ENCODE measurements at regions not wholly inside any gene's neighbourhood (a gene's known extent, or its start where the extent isn't known, plus 50 kb on each side); places are given as distances from the start of the nearest gene placed in this dataset.

DNA sequence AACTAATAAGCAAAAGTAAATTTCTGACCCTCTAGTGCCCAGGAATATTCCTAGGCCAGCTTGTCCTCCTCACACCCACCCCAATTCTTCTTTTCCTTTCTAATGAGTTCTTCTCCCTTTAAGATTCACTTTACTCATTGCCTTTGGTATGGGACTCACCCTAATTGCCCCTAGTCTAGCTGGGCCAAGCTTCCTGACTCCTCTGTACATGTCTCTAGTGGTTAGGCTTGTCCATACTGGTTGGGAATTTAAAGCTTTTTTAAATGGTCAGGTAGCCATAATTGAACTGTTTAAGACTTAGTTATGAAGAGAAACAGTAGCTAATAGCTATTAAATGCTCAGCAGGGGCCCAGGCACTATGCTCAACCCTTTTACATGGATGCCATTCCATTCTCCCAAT, 248.2 kb downstream of the C12orf42 start:
- no peaks in the 10 kb centered on the region for H3K4me1 ChIP-seq (ENCODE audit: control insufficient read depth in 2 of 2, insufficient read depth in 2 of 2, low read length in 2 of 2)
- H3K4me3 ChIP-seq (ENCODE audit: low read length in 2 of 2) = no peak overlapping the region
- no peak overlapping the region for H3K27ac ChIP-seq (ENCODE audit: low read depth in 2 of 2, low read length in 2 of 2)
- no peaks in the 10 kb centered on the region for H3K9me3 ChIP-seq (ENCODE audit: control insufficient read depth in 2 of 2, low read length in 2 of 2)
- H3K36me3 ChIP-seq (ENCODE audit: control insufficient read depth in 2 of 2, insufficient read depth in 2 of 2, low read length in 2 of 2) = no peaks in the 10 kb centered on the region
- H3K27me3 ChIP-seq (ENCODE audit: control insufficient read depth in 2 of 2, insufficient read depth in 2 of 2, low read length in 2 of 2) = no peaks in the 10 kb centered on the region
- no peak overlapping the region for H3K9ac ChIP-seq (ENCODE audit: low read depth in 1 of 2, low read length in 2 of 2)

DNA sequence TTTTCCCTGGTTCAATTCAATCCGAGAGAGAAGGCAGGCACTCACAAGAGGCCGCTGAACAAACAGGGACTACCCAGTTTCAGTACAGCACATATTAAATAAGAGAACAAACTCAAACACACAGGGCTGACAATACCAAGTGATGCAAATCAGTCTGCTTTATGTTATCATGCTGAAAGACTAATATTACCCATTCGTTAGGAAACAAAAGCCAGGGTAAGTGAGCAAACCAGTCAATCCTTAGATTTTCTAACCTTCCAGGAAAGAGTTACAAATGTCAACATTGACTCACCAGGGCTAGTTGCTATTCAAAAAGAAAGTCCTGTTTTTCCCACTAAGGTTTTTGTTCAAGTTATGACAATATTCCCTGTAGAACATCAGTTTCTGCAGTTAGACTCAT, 246.2 kb downstream of the C12orf42 start:
- Histone ChIP-seq H3K9ac (ENCODE audit: low read depth in 1 of 2, low read length in 2 of 2) (no peak overlapping the region), H3K4me3 (ENCODE audit: low read length in 2 of 2) (no peak overlapping the region), H3K36me3 (ENCODE audit: control insufficient read depth in 2 of 2, insufficient read depth in 2 of 2, low read length in 2 of 2) (no peaks in the 10 kb centered on the region), H3K4me1 (ENCODE audit: control insufficient read depth in 2 of 2, insufficient read depth in 2 of 2, low read length in 2 of 2) (no peaks in the 10 kb centered on the region), H3K27ac (ENCODE audit: low read depth in 2 of 2, low read length in 2 of 2) (no peak overlapping the region), H3K27me3 (ENCODE audit: control insufficient read depth in 2 of 2, insufficient read depth in 2 of 2, low read length in 2 of 2) (no peaks in the 10 kb centered on the region), H3K9me3 (ENCODE audit: control insufficient read depth in 2 of 2, low read length in 2 of 2) (no peaks in the 10 kb centered on the region)

DNA sequence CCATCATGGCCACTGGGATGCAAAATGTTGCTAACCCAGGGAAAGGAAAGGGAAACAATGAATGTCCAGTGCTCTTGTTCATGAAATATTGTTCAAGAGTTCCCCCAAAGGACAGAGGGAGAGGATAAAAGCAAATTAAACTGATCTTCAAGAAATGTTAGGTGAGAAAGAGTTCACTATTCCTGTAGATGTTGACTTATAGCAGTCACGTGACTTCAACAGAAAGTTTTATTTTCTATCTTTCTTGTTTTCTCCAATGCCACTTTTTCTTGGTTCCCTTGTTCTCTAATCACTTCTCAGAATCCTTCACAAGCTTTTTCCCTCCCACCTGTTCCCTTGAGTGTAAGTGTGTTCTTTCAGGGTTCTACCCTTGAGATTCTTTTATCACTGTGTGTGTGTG, 245.3 kb downstream of the C12orf42 start:
- no peaks in the 10 kb centered on the region for H3K9me3 ChIP-seq (ENCODE audit: control insufficient read depth in 2 of 2, low read length in 2 of 2)
- no peak overlapping the region for H3K4me3 ChIP-seq (ENCODE audit: low read length in 2 of 2)
- H3K27me3 ChIP-seq (ENCODE audit: control insufficient read depth in 2 of 2, insufficient read depth in 2 of 2, low read length in 2 of 2) = no peaks in the 10 kb centered on the region
- no peak overlapping the region for H3K9ac ChIP-seq (ENCODE audit: low read depth in 1 of 2, low read length in 2 of 2)
- H3K4me1 ChIP-seq (ENCODE audit: control insufficient read depth in 2 of 2, insufficient read depth in 2 of 2, low read length in 2 of 2) = no peaks in the 10 kb centered on the region
- no peaks in the 10 kb centered on the region for H3K36me3 ChIP-seq (ENCODE audit: control insufficient read depth in 2 of 2, insufficient read depth in 2 of 2, low read length in 2 of 2)
- H3K27ac ChIP-seq (ENCODE audit: low read depth in 2 of 2, low read length in 2 of 2) = no peak overlapping the region

Measured in mucosa of rectum (tissue), 2 donors.